ENCODE measurements at regions not wholly inside any gene's neighbourhood (a gene's known extent, or its start where the extent isn't known, plus 50 kb on each side); places are given as distances from the start of the nearest gene placed in this dataset.
"Not testable (repeated sequence)": the region's sequence is repeated elsewhere in the genome, so short reads cannot be mapped to it uniquely, and the experiment has no call there.

DNA sequence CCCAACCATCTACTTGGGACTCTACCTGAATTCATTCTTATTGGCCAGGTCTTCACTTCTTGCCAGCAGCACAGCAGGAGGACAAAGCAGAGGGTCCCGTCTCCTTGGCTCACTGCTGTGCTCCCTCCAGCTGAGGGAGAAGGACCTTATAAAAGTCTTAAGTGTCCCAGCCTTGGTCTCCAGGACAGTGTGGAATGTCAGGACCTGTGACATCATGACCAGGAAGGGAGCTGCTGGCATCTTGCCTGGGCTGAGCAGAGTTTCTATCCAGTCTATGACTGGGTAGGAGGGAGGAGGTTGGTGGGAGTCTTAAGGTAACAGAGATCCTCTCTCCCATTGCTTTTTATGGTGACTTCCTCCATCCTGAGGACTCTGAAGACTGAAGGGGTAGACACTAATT lies 56.6 kb upstream of the ANKRD10 start:
- WGBS, 3 donors = 81 to 95% (median 88%) methylated on average over 1 of the region's 1 CpG
- Histone ChIP-seq H3K9me3 (ENCODE audit: control insufficient read depth in 2 of 2, insufficient read depth in 1 of 2, low read depth in 1 of 2, low read length in 1 of 2) (peaks cover 0 to 8% of the 10 kb centered on the region in 2 donors), H3K4me3 (ENCODE audit: low read depth in 1 of 3, low read length in 3 of 3) (no peak overlapping the region), H3K27me3 (ENCODE audit: control insufficient read depth in 3 of 3, insufficient read depth in 3 of 3, low read length in 3 of 3) (peaks cover 0 to 2% (median 0%) of the 10 kb centered on the region in 3 donors), H3K36me3 (ENCODE audit: control insufficient read depth in 3 of 3, insufficient read depth in 2 of 3, low read depth in 1 of 3, low read length in 3 of 3) (no peaks in the 10 kb centered on the region), H3K27ac (ENCODE audit: low read depth in 1 of 3, low read length in 2 of 3) (no peak overlapping the region), H3K4me1 (ENCODE audit: control insufficient read depth in 3 of 3, insufficient read depth in 2 of 3, low read depth in 1 of 3, low read length in 2 of 3) (no peaks in the 10 kb centered on the region)
- DNase-seq (no peak), FAIRE-seq (no peak)

GRCh38 chr13:110967156-110967855 lies 52.4 kb upstream of the ANKRD10 start:
- H3K27ac ChIP-seq (ENCODE audit: low read depth in 1 of 3, low read length in 2 of 3); DNase-seq; FAIRE-seq; H3K36me3 ChIP-seq (ENCODE audit: control insufficient read depth in 3 of 3, insufficient read depth in 2 of 3, low read depth in 1 of 3, low read length in 3 of 3); H3K4me1 ChIP-seq (ENCODE audit: control insufficient read depth in 3 of 3, insufficient read depth in 2 of 3, low read depth in 1 of 3, low read length in 2 of 3); H3K27me3 ChIP-seq (ENCODE audit: control insufficient read depth in 3 of 3, insufficient read depth in 3 of 3, low read length in 3 of 3); H3K4me3 ChIP-seq (ENCODE audit: low read depth in 1 of 3, low read length in 3 of 3): not testable (repeated sequence)
- WGBS, 3 donors = 79 to 86% (median 82%) methylated on average over 4 of the region's 4 CpGs
- peaks cover 0 to 22% of the 10 kb centered on the region in 2 donors for H3K9me3 ChIP-seq (ENCODE audit: control insufficient read depth in 2 of 2, insufficient read depth in 1 of 2, low read depth in 1 of 2, low read length in 1 of 2)

DNA sequence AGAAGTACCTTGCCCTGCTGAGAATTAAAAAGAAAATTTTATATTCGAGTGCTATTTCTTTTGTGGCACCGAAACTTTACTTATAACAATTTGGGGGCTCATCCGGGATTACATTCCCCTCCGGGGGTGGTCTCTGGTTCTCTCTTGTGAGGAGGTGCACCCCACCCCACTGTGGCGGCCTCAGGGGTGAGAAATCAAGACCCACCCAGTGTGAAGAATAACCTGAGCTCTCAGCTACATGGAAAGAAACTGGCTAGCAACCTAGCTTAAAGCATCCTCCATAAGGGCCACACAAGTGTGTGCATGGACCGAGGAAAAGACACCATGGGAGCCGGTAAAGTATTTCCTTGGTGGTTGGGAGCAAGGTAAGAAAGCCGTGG lies 50.9 kb upstream of the ANKRD10 start:
- WGBS, 3 donors = 85 to 90% (median 86%) methylated on average over 8 of the region's 8 CpGs
- peaks cover 0 to 20% of the 10 kb centered on the region in 2 donors for H3K9me3 ChIP-seq (ENCODE audit: control insufficient read depth in 2 of 2, insufficient read depth in 1 of 2, low read depth in 1 of 2, low read length in 1 of 2)
- no peak overlapping the region for H3K4me3 ChIP-seq (ENCODE audit: low read depth in 1 of 3, low read length in 3 of 3)
- H3K4me1 ChIP-seq (ENCODE audit: control insufficient read depth in 3 of 3, insufficient read depth in 2 of 3, low read depth in 1 of 3, low read length in 2 of 3) = no peaks in the 10 kb centered on the region
- no peaks in the 10 kb centered on the region for H3K36me3 ChIP-seq (ENCODE audit: control insufficient read depth in 3 of 3, insufficient read depth in 2 of 3, low read depth in 1 of 3, low read length in 3 of 3)
- H3K27me3 ChIP-seq (ENCODE audit: control insufficient read depth in 3 of 3, insufficient read depth in 3 of 3, low read length in 3 of 3) = peaks cover 0 to 2% (median 0%) of the 10 kb centered on the region in 3 donors
- FAIRE-seq (no peak), DNase-seq (no peak)
- no peak overlapping the region for H3K27ac ChIP-seq (ENCODE audit: low read depth in 1 of 3, low read length in 2 of 3)

DNA sequence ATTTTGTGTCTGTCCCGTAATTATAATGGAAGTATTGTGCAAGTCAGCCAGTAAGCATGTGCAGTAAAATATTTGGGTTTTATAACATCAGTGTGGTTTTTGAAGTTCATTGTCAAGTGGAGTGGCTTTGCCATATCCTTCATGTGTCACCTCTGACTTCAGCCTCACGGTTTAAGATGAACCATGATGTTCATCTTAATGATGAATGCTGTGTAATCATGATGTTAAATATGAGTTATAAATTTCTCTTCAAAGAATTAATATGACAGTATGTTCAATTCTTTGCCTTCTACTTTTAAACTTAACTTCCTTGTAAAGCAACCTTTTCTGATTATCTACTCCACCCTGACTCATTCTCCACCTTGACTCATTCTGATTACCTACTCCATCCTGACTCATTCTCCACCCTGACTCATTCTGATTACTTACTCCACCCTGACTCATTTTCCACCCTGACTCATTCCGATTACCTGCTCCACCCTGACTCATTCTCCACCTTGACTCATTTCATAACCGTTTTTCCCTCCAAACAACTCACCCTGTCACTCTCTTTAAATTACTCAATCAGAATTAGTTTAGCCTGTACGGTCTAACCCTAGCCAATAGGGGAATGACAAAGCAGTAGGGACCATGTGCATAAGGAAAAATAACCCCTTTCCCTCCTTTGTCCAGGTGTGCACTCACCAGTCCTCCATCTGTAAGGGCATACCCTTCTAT lies 50.3 kb upstream of the ANKRD10 start:
- WGBS, 3 donors = 39 to 59% (median 44%) methylated on average over 5 of the region's 5 CpGs
- Histone ChIP-seq H3K9me3 (ENCODE audit: control insufficient read depth in 2 of 2, insufficient read depth in 1 of 2, low read depth in 1 of 2, low read length in 1 of 2) (peaks cover 0 to 20% of the 10 kb centered on the region in 2 donors), H3K27ac (ENCODE audit: low read depth in 1 of 3, low read length in 2 of 3) (peak overlapping the region in 1 of 3 donors; percentile 29), H3K27me3 (ENCODE audit: control insufficient read depth in 3 of 3, insufficient read depth in 3 of 3, low read length in 3 of 3) (peaks cover 0 to 2% (median 0%) of the 10 kb centered on the region in 3 donors), H3K4me3 (ENCODE audit: low read depth in 1 of 3, low read length in 3 of 3) (no peak overlapping the region), H3K36me3 (ENCODE audit: control insufficient read depth in 3 of 3, insufficient read depth in 2 of 3, low read depth in 1 of 3, low read length in 3 of 3) (no peaks in the 10 kb centered on the region), H3K4me1 (ENCODE audit: control insufficient read depth in 3 of 3, insufficient read depth in 2 of 3, low read depth in 1 of 3, low read length in 2 of 3) (no peaks in the 10 kb centered on the region)
- DNase-seq (peak; percentile 5 to 91), FAIRE-seq (no peak)
